Mononuclear cell (primary cell): ENCODE measurements at regions not wholly inside any gene's neighbourhood (a gene's known extent, or its start where the extent isn't known, plus 50 kb on each side); places are given as distances from the start of the nearest gene placed in this dataset.

Experiments used
- H3K27me3 ChIP-seq: 2 replicates; pipeline ENCODE4 v1.6.0; 2011; ENCODE audit warnings: low read length, control low read depth; ENCODE audit not compliant: insufficient read depth
- H3K4me1 ChIP-seq: 2 replicates; pipeline ENCODE4 v1.5.1; 2011; ENCODE audit warnings: mild to moderate bottlenecking, low read length, control low read depth; ENCODE audit not compliant: insufficient read depth
- H3K4me3 ChIP-seq: 2 replicates; pipeline ENCODE4 v1.5.1; 2011; ENCODE audit warnings: mild to moderate bottlenecking, low read length, moderate library complexity
- H3K9me3 ChIP-seq: 2 replicates; pipeline ENCODE4 v1.5.1; 2011; ENCODE audit warnings: low read depth, mild to moderate bottlenecking, control low read depth, low read length

DNA sequence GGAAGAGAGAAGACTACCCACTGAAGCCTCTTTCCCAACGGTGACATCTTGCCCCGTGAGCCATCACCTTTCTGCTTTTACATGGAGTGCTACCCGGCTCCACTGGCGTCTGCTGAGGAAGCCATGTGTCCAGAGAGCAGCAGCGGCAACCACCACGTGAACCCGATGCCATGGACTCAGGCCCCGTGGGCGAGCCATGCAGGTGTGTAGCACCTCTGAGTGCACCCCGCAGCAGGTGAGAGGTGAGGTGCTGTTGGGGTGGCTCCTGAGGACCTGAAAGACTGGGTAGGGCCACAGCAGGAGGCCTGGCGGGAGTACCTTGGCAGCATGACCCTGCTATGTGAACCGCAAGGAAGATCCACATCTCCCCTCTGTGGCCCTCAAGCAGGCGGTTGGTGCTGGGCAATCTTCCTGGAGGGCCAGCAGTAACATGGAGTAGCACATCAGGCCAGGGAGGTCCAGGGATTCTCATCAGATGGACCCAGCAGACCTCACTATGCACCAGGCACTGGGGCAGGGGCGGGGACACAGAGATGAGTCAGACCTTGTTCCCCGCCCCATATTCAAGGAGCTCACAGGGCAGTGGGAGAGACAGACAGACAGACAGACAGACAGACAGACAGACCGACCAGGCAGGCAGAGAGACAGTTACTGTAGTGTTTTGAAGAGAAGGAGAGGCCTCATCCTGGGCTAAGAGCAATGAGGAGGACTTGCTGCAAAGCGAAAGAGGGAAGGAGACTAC, 129.6 kb downstream of the PAPOLA start:
- H3K27me3 ChIP-seq, result no peaks in the 10 kb centered on the region
- H3K9me3 ChIP-seq, result no peaks in the 10 kb centered on the region
- no peaks in the 10 kb centered on the region for H3K4me1 ChIP-seq
- no peak overlapping the region for H3K4me3 ChIP-seq

- no peak overlapping the region for H3K4me3 ChIP-seq
- H3K9me3 ChIP-seq, result no peaks in the 10 kb centered on the region
- no peaks in the 10 kb centered on the region for H3K27me3 ChIP-seq
- no peaks in the 10 kb centered on the region for H3K4me1 ChIP-seq
Observed at GRCh38 chr14:96632363-96632758, 130.2 kb downstream of the PAPOLA start.

DNA sequence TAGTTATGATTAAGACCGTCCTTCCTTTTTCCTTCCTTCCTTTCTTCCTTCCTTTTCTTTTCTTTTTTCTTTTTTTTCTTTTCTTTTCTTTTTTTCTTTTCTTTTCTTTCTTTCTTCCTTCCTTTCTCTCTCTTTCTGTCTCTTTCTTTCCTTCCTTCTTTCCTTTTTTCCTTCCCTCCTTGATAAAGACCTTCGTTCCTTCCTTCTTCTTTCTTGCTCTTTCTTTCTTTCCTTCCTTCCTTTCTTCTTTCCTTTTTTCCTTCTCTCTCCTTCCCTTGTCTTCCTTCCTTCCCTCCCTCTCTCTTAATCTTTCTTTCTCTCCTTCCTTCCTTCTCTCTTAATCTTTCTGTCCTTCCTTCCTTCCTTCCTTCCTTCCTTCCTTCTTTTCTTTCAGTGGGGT, 130.9 kb downstream of the PAPOLA start:
- Histone ChIP-seq H3K4me1 (no peaks in the 10 kb centered on the region), H3K27me3 (no peaks in the 10 kb centered on the region), H3K4me3 (no peak overlapping the region), H3K9me3 (no peaks in the 10 kb centered on the region)

DNA sequence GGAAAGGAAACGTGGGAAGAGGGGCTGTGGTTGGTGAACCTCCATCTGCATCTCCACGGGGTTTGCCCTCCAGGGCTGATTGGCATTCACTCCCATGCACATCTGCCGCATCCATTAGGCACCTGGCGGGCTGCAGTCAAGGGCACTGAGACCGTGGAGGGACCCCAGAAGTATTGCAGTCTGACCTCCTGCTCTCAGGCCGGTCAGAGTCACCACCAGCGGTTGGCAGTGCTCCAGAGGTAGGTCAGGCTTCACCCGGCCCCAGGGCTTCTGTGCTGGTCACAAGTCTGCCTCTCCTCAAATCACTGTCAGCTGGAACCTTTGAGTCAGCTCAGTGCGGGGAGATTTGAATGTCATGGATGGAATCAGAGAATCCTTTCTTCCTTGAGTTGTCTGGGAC, 132.3 kb downstream of the PAPOLA start:
- Histone ChIP-seq H3K4me1 (no peaks in the 10 kb centered on the region), H3K27me3 (no peaks in the 10 kb centered on the region), H3K4me3 (no peak overlapping the region), H3K9me3 (no peaks in the 10 kb centered on the region)

- no peaks in the 10 kb centered on the region for H3K27me3 ChIP-seq
- H3K4me3 ChIP-seq, result no peak overlapping the region
- no peaks in the 10 kb centered on the region for H3K9me3 ChIP-seq
- H3K4me1 ChIP-seq, result no peaks in the 10 kb centered on the region
Observed at GRCh38 chr14:96634896-96635295, 132.7 kb downstream of the PAPOLA start.

DNA sequence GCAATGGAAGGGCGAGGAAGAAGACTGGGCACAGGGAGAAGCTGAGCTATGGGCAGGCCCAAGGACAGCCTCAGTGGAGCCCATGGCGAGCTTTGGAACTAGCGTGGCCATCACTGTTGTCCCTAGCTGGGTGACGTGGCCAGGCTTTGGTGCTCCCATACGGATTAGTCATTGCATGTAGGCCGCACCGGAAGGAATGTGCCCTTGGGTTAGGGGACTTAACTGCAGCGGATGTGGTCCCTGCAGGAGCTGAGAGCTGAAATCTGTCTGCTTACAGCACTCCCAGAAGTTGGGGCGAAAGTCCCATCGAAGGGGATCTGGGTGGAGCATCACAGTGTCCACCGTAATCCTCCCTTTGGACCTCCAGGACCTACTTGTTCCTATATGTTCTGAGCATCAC, 133.7 kb downstream of the PAPOLA start:
- no peak overlapping the region for H3K4me3 ChIP-seq
- no peaks in the 10 kb centered on the region for H3K4me1 ChIP-seq
- H3K27me3 ChIP-seq, result no peaks in the 10 kb centered on the region
- H3K9me3 ChIP-seq, result no peaks in the 10 kb centered on the region

DNA sequence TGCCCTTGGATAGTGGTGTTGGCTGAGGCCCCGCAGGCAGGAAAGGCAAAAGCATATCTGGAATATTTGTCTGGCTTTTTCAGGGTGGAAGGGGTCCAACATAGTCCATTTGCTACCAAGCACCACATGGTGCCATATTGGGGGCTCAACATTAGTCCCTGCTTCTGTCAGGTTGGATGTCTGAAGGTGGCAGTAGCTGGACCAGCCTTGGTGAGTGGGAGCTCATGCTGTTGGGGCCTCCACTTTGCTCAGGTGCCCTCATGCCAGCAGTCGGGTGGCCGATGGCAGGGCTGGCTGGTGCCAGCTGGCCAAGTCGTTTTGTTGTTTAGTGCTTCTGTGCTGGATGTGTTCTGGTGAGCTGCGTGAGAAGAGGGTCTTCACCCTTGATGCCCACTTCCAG, 135.3 kb downstream of the PAPOLA start:
- Histone ChIP-seq H3K27me3 (no peaks in the 10 kb centered on the region), H3K4me3 (no peak overlapping the region), H3K4me1 (no peaks in the 10 kb centered on the region)

DNA sequence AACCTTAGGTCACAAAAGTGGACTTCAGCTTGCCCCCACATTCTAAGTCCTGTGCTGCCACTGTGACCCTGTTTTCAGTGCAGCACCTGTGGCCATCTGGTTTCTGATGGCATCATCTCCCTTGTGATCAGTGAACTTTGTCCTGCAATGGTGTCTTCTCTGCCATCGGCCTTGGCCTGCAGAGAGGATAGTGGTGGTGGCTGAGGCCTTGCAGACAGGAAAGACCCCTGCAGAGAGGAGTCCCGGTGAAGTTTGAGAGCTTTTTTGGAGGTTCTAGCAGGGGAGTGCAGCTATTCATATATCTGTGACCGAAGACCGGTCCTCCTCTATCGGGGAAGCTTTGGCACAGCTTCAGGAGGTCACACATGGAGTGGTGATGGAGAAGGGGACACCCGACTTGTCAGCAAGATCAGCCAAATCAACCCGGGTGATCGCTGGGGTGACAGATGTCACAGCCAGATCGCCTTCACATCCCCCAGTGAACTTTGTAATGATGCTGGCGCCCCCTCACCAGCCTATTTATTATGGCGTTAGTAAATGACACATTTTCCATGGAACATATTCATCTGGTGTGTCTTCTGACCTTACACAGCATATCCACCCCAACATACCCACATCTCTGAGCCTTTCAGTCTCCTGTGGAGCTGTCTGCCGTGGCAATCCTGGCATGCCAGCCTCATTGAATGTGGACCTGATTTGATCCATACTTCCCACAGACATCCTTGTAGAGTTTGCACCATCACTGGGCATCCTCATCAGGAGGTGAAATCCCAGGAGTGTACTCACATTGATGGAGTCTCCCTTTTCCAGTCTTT, 136.1 kb downstream of the PAPOLA start:
- Histone ChIP-seq H3K4me3 (no peak overlapping the region), H3K9me3 (no peaks in the 10 kb centered on the region)

More for the DNA sequence above, 135.3 kb downstream of the PAPOLA start:
- H3K9me3 ChIP-seq, result no peaks in the 10 kb centered on the region

GRCh38 chr14:96639550-96639949, 137.4 kb downstream of the PAPOLA start:
- Histone ChIP-seq H3K4me1 (no peaks in the 10 kb centered on the region), H3K27me3 (no peaks in the 10 kb centered on the region), H3K4me3 (no peak overlapping the region), H3K9me3 (no peaks in the 10 kb centered on the region)

More for the DNA sequence above, 136.1 kb downstream of the PAPOLA start:
- H3K4me1 ChIP-seq, result no peaks in the 10 kb centered on the region
- no peaks in the 10 kb centered on the region for H3K27me3 ChIP-seq

DNA sequence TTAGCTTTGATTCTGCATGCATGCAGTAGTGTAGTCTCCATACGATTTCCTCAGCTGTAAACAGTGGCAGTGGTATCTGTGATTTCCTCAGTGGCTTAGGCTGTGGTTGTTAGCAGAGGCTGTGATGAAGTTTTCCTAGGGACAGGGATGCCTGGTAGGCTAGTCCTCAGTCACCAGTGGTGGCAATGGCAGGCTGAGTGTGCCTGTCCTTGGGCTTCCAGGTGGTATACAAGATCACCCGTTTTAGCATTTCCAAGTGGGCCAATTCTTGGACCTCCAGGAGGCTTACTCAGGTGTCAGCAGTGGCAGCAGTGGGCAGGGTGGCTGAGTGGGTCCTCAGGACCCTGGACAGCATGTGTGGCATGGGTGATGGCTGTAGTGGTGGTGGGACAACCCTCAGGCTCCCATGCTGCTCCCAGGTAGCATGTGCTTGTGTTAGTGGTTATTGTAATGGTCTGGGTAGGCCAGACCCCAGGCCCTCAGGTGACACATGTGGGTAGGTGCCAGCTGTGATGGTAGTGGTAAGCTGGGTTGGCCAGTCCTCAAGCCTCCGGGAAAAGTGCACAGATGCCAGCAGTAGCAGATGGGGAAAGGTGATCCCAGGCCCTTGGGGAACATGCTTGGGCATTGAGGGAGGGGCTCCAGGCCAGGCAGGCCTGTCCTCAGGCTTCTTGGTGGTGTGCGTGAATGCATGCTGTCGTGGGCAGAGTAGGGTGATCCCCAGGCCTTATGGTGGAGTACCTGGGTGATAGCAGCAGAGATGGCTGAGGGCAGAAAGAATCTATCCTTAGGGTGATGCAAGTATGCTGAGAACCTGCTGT, 146.5 kb downstream of the PAPOLA start:
- H3K4me1 ChIP-seq, result no peaks in the 10 kb centered on the region
- no peak overlapping the region for H3K4me3 ChIP-seq
- peaks cover 14% of the 10 kb centered on the region for H3K9me3 ChIP-seq
- peaks cover 16% of the 10 kb centered on the region for H3K27me3 ChIP-seq

- Histone ChIP-seq H3K4me1 (no peaks in the 10 kb centered on the region), H3K27me3 (peaks cover 16% of the 10 kb centered on the region), H3K9me3 (peaks cover 14% of the 10 kb centered on the region), H3K4me3 (no peak overlapping the region)
Observed at GRCh38 chr14:96649327-96649601, 147.1 kb downstream of the PAPOLA start.

DNA sequence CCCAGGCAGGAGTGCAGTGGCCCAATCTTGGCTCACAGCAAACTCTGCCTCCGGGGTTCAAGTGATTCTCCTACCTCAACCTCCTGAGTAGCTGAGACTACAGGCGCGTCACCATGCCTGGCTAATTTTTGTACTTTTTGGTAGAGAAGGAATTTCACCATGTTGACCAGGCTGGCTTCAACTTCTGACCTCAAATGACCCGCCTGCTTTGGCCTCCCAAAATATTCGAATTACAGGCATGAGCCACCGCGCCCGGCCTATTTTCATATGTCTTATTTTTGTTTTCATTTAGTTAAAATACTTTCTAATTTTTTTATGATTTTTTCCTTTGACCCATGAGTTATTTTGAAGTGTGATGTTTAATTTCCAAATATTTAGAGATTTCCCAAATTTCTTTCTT, 143.6 kb upstream of the VRK1 start:
- Histone ChIP-seq H3K4me1 (no peaks in the 10 kb centered on the region), H3K9me3 (peaks cover 11% of the 10 kb centered on the region), H3K4me3 (no peak overlapping the region), H3K27me3 (peaks cover 19% of the 10 kb centered on the region)

DNA sequence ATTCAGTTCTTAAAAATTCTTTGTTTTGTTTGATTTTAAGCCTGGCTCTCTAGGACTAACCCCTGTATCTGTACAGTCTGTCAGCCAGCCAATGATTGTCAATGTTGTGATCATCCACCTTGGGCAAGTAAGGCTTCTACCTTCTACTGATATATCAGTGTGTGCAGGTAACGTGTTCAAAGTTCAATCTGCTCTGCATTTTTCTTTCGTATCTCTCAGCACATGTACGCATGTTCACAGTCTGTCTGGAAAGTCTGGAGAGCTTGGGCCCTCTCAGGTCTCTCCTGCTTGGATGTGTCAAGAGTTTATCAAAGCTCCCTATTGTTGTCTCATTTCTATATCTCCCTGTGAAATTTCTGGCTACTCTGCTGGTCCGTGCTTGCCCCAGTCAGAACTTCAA, 138.6 kb upstream of the VRK1 start:
- Histone ChIP-seq H3K27me3 (peaks cover 17% of the 10 kb centered on the region), H3K4me1 (no peaks in the 10 kb centered on the region), H3K4me3 (no peak overlapping the region), H3K9me3 (peaks cover 11% of the 10 kb centered on the region)

DNA sequence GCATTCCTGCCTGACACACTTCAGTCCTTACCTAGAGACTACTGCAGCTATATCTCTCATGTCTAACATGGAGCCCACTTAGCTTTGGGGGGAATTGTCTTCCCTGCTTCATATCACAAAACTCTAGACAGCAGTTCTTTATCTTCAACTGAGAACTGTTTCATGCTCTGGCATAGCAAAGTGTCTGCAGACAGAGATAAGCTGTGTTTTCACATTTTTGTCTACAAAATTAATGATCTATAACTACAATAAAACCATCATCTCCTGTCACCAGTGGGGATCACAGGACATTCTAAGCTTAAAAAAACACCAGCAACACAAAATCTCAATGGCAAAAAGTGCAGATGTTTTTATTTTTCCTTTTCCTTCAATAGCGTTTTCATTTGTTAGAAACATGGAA, 137.1 kb upstream of the VRK1 start:
- Histone ChIP-seq H3K4me3 (no peak overlapping the region), H3K9me3 (peaks cover 11% of the 10 kb centered on the region), H3K4me1 (no peaks in the 10 kb centered on the region), H3K27me3 (peaks cover 17% of the 10 kb centered on the region)

- Histone ChIP-seq H3K9me3 (peaks cover 11% of the 10 kb centered on the region), H3K27me3 (peaks cover 17% of the 10 kb centered on the region), H3K4me3 (no peak overlapping the region), H3K4me1 (no peaks in the 10 kb centered on the region)
Observed at GRCh38 chr14:96660667-96661066, 136.5 kb upstream of the VRK1 start.
